Omental fat pad (tissue), 3 donors: ENCODE measurements at regions not wholly inside any gene's neighbourhood (a gene's known extent, or its start where the extent isn't known, plus 50 kb on each side); places are given as distances from the start of the nearest gene placed in this dataset.

Experiments
- ATAC-seq: fragments of 150-250 bp; one replicate; pipeline ENCODE4 v1.9.1; 2016; ENCODE audit warnings: mild to moderate bottlenecking, moderate library complexity; ENCODE audit not compliant: low FRiP score
- DNase-seq: peaks from one replicate; pipeline ENCODE4 v3.0.0-alpha.2; 2019; ENCODE audit warnings: low spot score
- CTCF ChIP-seq, 3 donors: fragments of 450-650 bp; IDR thresholded peaks; one replicate each; pipeline ENCODE4 v1.5.1; 2016 to 2017; ENCODE audit warnings: antibody characterized with exemption in 3 of 3, mild to moderate bottlenecking in 3 of 3, moderate library complexity in 2 of 3

GRCh38 chr15:49734831-49735508, 114.1 kb downstream of the DTWD1 start:
- TF ChIP-seq CTCF (IDR thresholded peaks at IDR 0.05) = no peak
- DNase-seq (no peak), ATAC-seq (no peak)

- ATAC-seq (no peak), DNase-seq (no peak)
- no peak for TF ChIP-seq CTCF (IDR thresholded peaks at IDR 0.05)
Observed at GRCh38 chr15:49737127-49737526, 116.3 kb downstream of the DTWD1 start.

GRCh38 chr15:49741712-49742111, 120.9 kb downstream of the DTWD1 start:
- no peak for TF ChIP-seq CTCF (IDR thresholded peaks at IDR 0.05)
- ATAC-seq (no peak), DNase-seq (no peak)

GRCh38 chr15:49742381-49742780, 121.5 kb downstream of the DTWD1 start:
- ATAC-seq (no peak), DNase-seq (no peak)
- TF ChIP-seq CTCF (IDR thresholded peaks at IDR 0.05) = no peak

DNA sequence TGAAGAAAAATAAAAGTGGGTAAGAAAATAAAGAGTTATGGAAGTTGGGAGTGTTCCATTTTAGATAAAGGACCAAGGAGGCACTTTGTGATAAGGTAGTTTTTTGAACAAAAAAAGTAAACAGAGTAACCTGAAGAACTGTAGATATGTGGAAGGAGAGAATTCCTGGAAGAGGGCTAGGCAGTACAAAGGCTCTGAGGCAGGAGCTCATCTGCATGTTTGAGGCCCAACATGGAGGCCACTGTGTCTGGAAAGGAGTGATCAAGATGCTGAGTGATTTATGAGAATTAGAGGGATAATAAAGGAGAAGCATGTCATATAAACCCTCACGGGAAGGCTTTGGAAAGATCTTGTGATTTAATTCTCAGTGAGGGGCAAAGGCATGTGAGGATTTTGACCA, 126.5 kb downstream of the DTWD1 start:
- ATAC-seq (no peak), DNase-seq (no peak)
- TF ChIP-seq CTCF (IDR thresholded peaks at IDR 0.05) = no peak

DNA sequence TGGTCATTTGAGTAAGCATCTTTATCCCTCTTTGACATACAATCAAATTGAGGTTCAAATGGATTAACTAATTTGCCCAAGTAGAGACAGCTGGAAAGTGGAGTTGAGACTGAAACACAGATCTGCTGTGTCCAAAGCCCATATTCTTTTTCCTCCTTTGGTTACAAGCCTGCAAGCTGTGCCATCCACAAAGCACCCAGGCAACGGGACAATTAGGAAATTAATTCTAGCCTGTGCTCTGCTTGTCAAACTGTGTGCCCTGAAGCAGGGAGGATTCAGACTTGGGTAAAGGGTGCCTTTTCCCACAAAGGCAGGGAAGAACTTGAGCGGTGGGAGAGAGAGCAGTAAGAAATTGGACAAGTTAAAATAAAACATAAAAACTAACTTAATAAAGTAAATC, 127.9 kb downstream of the DTWD1 start:
- ATAC-seq (no peak), DNase-seq (no peak)
- TF ChIP-seq CTCF (IDR thresholded peaks at IDR 0.05) = no peak

GRCh38 chr15:49750553-49750952, 129.7 kb downstream of the DTWD1 start:
- DNase-seq = no peak
- no peak for TF ChIP-seq CTCF (IDR thresholded peaks at IDR 0.05)
- no peak for ATAC-seq
